ENCODE measurements at regions not wholly inside any gene's neighbourhood (a gene's known extent, or its start where the extent isn't known, plus 50 kb on each side); places are given as distances from the start of the nearest gene placed in this dataset.

- WGBS, 2 experiments (ENCODE audit: insufficient coverage in 1 of 2, insufficient read length in 1 of 2), result 85% methylated on average over 3 of the region's 3 CpGs; no CpG with 5 or more reads in 1 of the 2 experiments
- Mint-ChIP-seq H3K9me3 (peaks cover 58% of the 10 kb centered on the region), H3K4me1 (peaks cover 35% of the 10 kb centered on the region), H3K36me3 (ENCODE audit: low read depth) (peaks cover 13% of the 10 kb centered on the region), H3K27me3 (ENCODE audit: insufficient read depth) (peaks cover 13% of the 10 kb centered on the region), H3K27ac (no peak overlapping the region), H3K4me3 (no peak overlapping the region)
- Histone ChIP-seq H3K9me3 (ENCODE audit: control insufficient read depth, low read length) (peaks cover 60% of the 10 kb centered on the region), H3K36me3 (ENCODE audit: control insufficient read depth, insufficient read depth, low read length) (no peaks in the 10 kb centered on the region), H3K27me3 (ENCODE audit: control insufficient read depth, insufficient read depth, low read length, poor library complexity, severe bottlenecking) (no peaks in the 10 kb centered on the region), H3K4me3 (ENCODE audit: low read length) (peak overlapping the region; percentile 67), H3K27ac (ENCODE audit: low read depth, low read length) (no peak overlapping the region), H3K4me1 (ENCODE audit: control insufficient read depth, insufficient read depth, low read length) (no peaks in the 10 kb centered on the region), H3K9ac (ENCODE audit: extremely low read depth, low read length, poor library complexity, severe bottlenecking) (no peak overlapping the region)
- DNase-seq, result no peak
- no peak for TF ChIP-seq CTCF (conservative IDR thresholded peaks at IDR 0.05)
Measured at GRCh38 chr18:64275593-64276300, 126.9 kb upstream of the LINC00305 start.

- H3K27ac Mint-ChIP-seq, result peak overlapping the region; percentile 32
- H3K27me3 Mint-ChIP-seq (ENCODE audit: insufficient read depth), result peaks cover 15% of the 10 kb centered on the region
- no peak overlapping the region for H3K4me3 Mint-ChIP-seq
- TF ChIP-seq CTCF (conservative IDR thresholded peaks at IDR 0.05), result no peak
- Histone ChIP-seq H3K27ac (ENCODE audit: low read depth, low read length) (no peak overlapping the region), H3K4me3 (ENCODE audit: low read length) (peak overlapping the region; percentile 31), H3K9ac (ENCODE audit: extremely low read depth, low read length, poor library complexity, severe bottlenecking) (no peak overlapping the region), H3K27me3 (ENCODE audit: control insufficient read depth, insufficient read depth, low read length, poor library complexity, severe bottlenecking) (no peaks in the 10 kb centered on the region), H3K4me1 (ENCODE audit: control insufficient read depth, insufficient read depth, low read length) (no peaks in the 10 kb centered on the region), H3K9me3 (ENCODE audit: control insufficient read depth, low read length) (peaks cover 47% of the 10 kb centered on the region), H3K36me3 (ENCODE audit: control insufficient read depth, insufficient read depth, low read length) (no peaks in the 10 kb centered on the region)
- DNase-seq, result no peak
- H3K9me3 Mint-ChIP-seq, result peaks cover 45% of the 10 kb centered on the region
- peaks cover 40% of the 10 kb centered on the region for H3K4me1 Mint-ChIP-seq
- peaks cover 9% of the 10 kb centered on the region for H3K36me3 Mint-ChIP-seq (ENCODE audit: low read depth)
- 27 to 48% methylated on average over 2 to 3 of the region's 3 CpGs for WGBS, 2 experiments (ENCODE audit: insufficient coverage in 1 of 2, insufficient read length in 1 of 2)
Measured at GRCh38 chr18:64273724-64274123, 124.8 kb upstream of the LINC00305 start.

- Histone ChIP-seq H3K27ac (ENCODE audit: low read depth, low read length) (peak overlapping the region; percentile 16), H3K4me1 (ENCODE audit: control insufficient read depth, insufficient read depth, low read length) (no peaks in the 10 kb centered on the region), H3K4me3 (ENCODE audit: low read length) (no peak overlapping the region), H3K9ac (ENCODE audit: extremely low read depth, low read length, poor library complexity, severe bottlenecking) (no peak overlapping the region), H3K9me3 (ENCODE audit: control insufficient read depth, low read length) (peaks cover 38% of the 10 kb centered on the region), H3K27me3 (ENCODE audit: control insufficient read depth, insufficient read depth, low read length, poor library complexity, severe bottlenecking) (no peaks in the 10 kb centered on the region), H3K36me3 (ENCODE audit: control insufficient read depth, insufficient read depth, low read length) (no peaks in the 10 kb centered on the region)
- DNase-seq, result no peak
- Mint-ChIP-seq H3K27ac (no peak overlapping the region), H3K36me3 (ENCODE audit: low read depth) (peaks cover 9% of the 10 kb centered on the region), H3K4me1 (peaks cover 40% of the 10 kb centered on the region), H3K27me3 (ENCODE audit: insufficient read depth) (peaks cover 15% of the 10 kb centered on the region), H3K4me3 (no peak overlapping the region), H3K9me3 (peaks cover 31% of the 10 kb centered on the region)
- 84 to 85% methylated on average over 5 to 6 of the region's 6 CpGs for whole genome bisulfite sequencing, 2 experiments (ENCODE audit: insufficient coverage in 1 of 2, insufficient read length in 1 of 2)
- no peak for TF ChIP-seq CTCF (conservative IDR thresholded peaks at IDR 0.05)
Measured at GRCh38 chr18:64271975-64272659, 123.2 kb upstream of the LINC00305 start.

Data from endodermal cell (in vitro differentiated cells).